Thyroid gland (tissue), 4 donors: ENCODE measurements at regions not wholly inside any gene's neighbourhood (a gene's known extent, or its start where the extent isn't known, plus 50 kb on each side); places are given as distances from the start of the nearest gene placed in this dataset.

Experiments used
- DNase-seq, 2 donors: peaks; one replicate each; pipeline ENCODE4 v3.0.0-alpha.2; 2019
- H3K27ac ChIP-seq, 3 donors: fragments of 200-600 bp; sonication (generic); 1 replicate in 2 of 3; 2 replicates in 1 of 3; pipeline ENCODE4 v1.5.1; 2016 to 2019; ENCODE audit warnings: mild to moderate bottlenecking in 1 of 3, moderate library complexity in 1 of 3
- H3K27me3 ChIP-seq: fragments of 200-600 bp; sonication (generic); one replicate; pipeline ENCODE4 v1.5.1; 2019
- H3K36me3 ChIP-seq, 2 donors: fragments of 200-600 bp; sonication (generic); one replicate each; pipeline ENCODE4 v1.5.1; 2016 to 2019
- H3K4me1 ChIP-seq, 2 donors: fragments of 200-600 bp; sonication (generic); one replicate each; pipeline ENCODE4 v1.5.1; 2017 to 2019
- H3K4me3 ChIP-seq, 3 donors: fragments of 200-600 bp; sonication (generic); replicated peaks in 1 of 3; 1 replicate in 2 of 3; 2 replicates in 1 of 3; pipeline ENCODE4 v1.5.1; 2016; ENCODE audit warnings: mild to moderate bottlenecking in 1 of 3
- H3K9me3 ChIP-seq: fragments of 200-600 bp; sonication (generic); one replicate; pipeline ENCODE4 v1.5.1; 2017
- POLR2A ChIP-seq, 2 donors: fragments of 450-650 bp; IDR thresholded peaks; one replicate each; pipeline ENCODE4 v1.6.1; 2017; ENCODE audit warnings: antibody characterized with exemption in 2 of 2, mild to moderate bottlenecking in 2 of 2, moderate library complexity in 1 of 2
- WGBS, 2 donors: methylation state at CpG; one replicate each; pipeline ENCODE4 v1.1.5; 2017; 5-methylcytosine and 5-hydroxymethylcytosine counted together
- intact Hi-C: fragments of 100-400 bp; cut with DNase I; formaldehyde crosslinking; loops from one replicate; pipeline ENCODE4 v1.15.1; 2023
- TF ChIP-seq, protein P1 (sequence below), 6 experiments: fragments of 200-600 bp in 3 of 6; fragments of 450-650 bp in 3 of 6; sonication (generic) in 3 of 6; IDR thresholded peaks; one replicate each; pipeline ENCODE4 v1.5.1; 2016 to 2019; ENCODE audit warnings: antibody characterized with exemption in 6 of 6, mild to moderate bottlenecking in 2 of 6, inconsistent platforms in 1 of 6, moderate library complexity in 1 of 6

- H3K4me3 ChIP-seq, result no peak overlapping the region
- H3K9me3 ChIP-seq, result no peaks in the 10 kb centered on the region
- no peaks in the 10 kb centered on the region for H3K4me1 ChIP-seq
- WGBS, 2 donors, result 77 to 83% methylated on average over 2 of the region's 2 CpGs
- H3K27ac ChIP-seq, result no peak overlapping the region
- TF ChIP-seq, protein P1, sequence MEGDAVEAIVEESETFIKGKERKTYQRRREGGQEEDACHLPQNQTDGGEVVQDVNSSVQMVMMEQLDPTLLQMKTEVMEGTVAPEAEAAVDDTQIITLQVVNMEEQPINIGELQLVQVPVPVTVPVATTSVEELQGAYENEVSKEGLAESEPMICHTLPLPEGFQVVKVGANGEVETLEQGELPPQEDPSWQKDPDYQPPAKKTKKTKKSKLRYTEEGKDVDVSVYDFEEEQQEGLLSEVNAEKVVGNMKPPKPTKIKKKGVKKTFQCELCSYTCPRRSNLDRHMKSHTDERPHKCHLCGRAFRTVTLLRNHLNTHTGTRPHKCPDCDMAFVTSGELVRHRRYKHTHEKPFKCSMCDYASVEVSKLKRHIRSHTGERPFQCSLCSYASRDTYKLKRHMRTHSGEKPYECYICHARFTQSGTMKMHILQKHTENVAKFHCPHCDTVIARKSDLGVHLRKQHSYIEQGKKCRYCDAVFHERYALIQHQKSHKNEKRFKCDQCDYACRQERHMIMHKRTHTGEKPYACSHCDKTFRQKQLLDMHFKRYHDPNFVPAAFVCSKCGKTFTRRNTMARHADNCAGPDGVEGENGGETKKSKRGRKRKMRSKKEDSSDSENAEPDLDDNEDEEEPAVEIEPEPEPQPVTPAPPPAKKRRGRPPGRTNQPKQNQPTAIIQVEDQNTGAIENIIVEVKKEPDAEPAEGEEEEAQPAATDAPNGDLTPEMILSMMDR (IDR thresholded peaks at IDR 0.05), result no peak
- TF ChIP-seq POLR2A (IDR thresholded peaks at IDR 0.05), result no peak
- no peaks in the 10 kb centered on the region for H3K27me3 ChIP-seq
- intact Hi-C loops, result no loop called here
- no peak for DNase-seq
- no peaks in the 10 kb centered on the region for H3K36me3 ChIP-seq
Observed at GRCh38 chr12:91603060-91603459, 420.4 kb upstream of the DCN start.

GRCh38 chr12:91601054-91601453, 418.4 kb upstream of the DCN start:
- Histone ChIP-seq H3K4me3 (no peak overlapping the region), H3K36me3 (no peaks in the 10 kb centered on the region), H3K9me3 (no peaks in the 10 kb centered on the region), H3K27ac (no peak overlapping the region), H3K4me1 (no peaks in the 10 kb centered on the region), H3K27me3 (no peaks in the 10 kb centered on the region)
- no peak for DNase-seq
- intact Hi-C loops, result no loop called here
- 85 to 86% methylated on average over 4 of the region's 4 CpGs for WGBS, 2 donors
- TF ChIP-seq, protein P1 (IDR thresholded peaks at IDR 0.05), result no peak
- no peak for TF ChIP-seq POLR2A (IDR thresholded peaks at IDR 0.05)

GRCh38 chr12:91594715-91595114, 412.1 kb upstream of the DCN start:
- H3K9me3 ChIP-seq, result no peaks in the 10 kb centered on the region
- no peaks in the 10 kb centered on the region for H3K36me3 ChIP-seq
- H3K27ac ChIP-seq, result no peak overlapping the region
- intact Hi-C loops, result no loop called here
- no peak for DNase-seq
- WGBS, 2 donors, result 79 to 81% methylated on average over 1 of the region's 1 CpG
- TF ChIP-seq POLR2A (IDR thresholded peaks at IDR 0.05), result no peak
- TF ChIP-seq, protein P1 (IDR thresholded peaks at IDR 0.05), result no peak
- no peaks in the 10 kb centered on the region for H3K27me3 ChIP-seq
- H3K4me3 ChIP-seq, result no peak overlapping the region
- no peaks in the 10 kb centered on the region for H3K4me1 ChIP-seq

GRCh38 chr12:91591639-91591987, 409.0 kb upstream of the DCN start:
- Histone ChIP-seq H3K27me3 (no peaks in the 10 kb centered on the region), H3K9me3 (no peaks in the 10 kb centered on the region), H3K4me1 (no peaks in the 10 kb centered on the region), H3K4me3 (no peak overlapping the region), H3K36me3 (no peaks in the 10 kb centered on the region), H3K27ac (no peak overlapping the region)
- intact Hi-C loops, result no loop called here
- TF ChIP-seq, protein P1 (IDR thresholded peaks at IDR 0.05), result no peak
- no peak for TF ChIP-seq POLR2A (IDR thresholded peaks at IDR 0.05)
- WGBS, 2 donors, result 55 to 96% methylated on average over 1 of the region's 1 CpG
- DNase-seq, result no peak

DNA sequence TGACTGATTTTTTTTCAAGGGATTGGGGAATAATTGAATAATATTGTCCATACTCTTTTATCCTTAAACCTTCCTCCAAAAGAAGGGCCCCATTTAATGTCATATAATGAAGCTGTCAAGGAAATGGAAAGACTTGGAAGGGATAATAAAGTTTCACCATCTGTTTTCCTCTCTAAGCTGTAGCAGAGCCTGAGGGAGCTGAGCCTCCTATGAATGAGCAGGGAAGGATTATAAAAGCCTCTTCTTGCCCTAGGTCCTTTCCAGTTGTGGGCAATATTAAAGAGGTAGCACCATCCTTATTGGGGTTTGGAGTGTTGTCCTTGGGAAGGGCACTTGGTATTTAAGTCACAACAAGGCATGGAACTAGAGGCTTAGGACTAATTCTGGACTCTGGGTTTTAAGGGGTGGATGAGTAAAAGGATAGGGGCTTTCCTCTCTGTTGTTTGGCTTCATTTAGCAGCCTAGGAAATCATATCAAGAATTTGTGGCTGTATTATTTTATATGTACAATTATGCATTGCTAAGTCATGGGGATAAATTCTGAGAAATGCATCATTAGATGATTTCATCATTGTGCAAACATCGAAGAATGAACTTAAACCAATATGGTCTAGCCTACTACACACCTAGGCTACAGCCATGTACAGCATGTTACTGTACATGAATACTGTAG, 408.5 kb upstream of the DCN start:
- TF ChIP-seq, protein P1 (IDR thresholded peaks at IDR 0.05), result no peak
- TF ChIP-seq POLR2A (IDR thresholded peaks at IDR 0.05), result no peak
- H3K36me3 ChIP-seq, result no peaks in the 10 kb centered on the region
- intact Hi-C loops, result no loop called here
- no peaks in the 10 kb centered on the region for H3K9me3 ChIP-seq
- DNase-seq, result no peak
- H3K27me3 ChIP-seq, result no peaks in the 10 kb centered on the region
- 89 to 97% methylated on average over 1 of the region's 1 CpG for WGBS, 2 donors
- H3K27ac ChIP-seq, result no peak overlapping the region
- no peak overlapping the region for H3K4me3 ChIP-seq
- no peaks in the 10 kb centered on the region for H3K4me1 ChIP-seq
